SK-N-SH (cell line): ENCODE measurements at regions not wholly inside any gene's neighbourhood (a gene's known extent, or its start where the extent isn't known, plus 50 kb on each side); places are given as distances from the start of the nearest gene placed in this dataset.

Experiments
- CTCF ChIA-PET: fragments of 300-600, 350-600 bp; formaldehyde crosslinking; extraction: SDS; loops from one replicate; lab custom pipeline; 2021; lab: Yijun Ruan, JAX
- POLR2A ChIA-PET: fragments of 350-600 bp; sonication (Branson Sonifier 250); formaldehyde crosslinking; extraction: SDS; loops from one replicate; lab custom pipeline; 2020; ENCODE audit warnings: antibody characterized with exemption, inconsistent platforms; lab: Yijun Ruan, JAX
- DNase-seq: peaks from one replicate; pipeline ENCODE4 v3.0.0; 2012
- H2AFZ ChIP-seq: fragments of 200-600 bp; sonication (generic); 2 replicates; pipeline ENCODE4 v1.8.1; 2016; ENCODE audit warnings: antibody characterized with exemption, mild to moderate bottlenecking, low read depth
- H3F3A ChIP-seq: fragments of 200-600 bp; sonication (generic); replicated peaks from 2 replicates; pipeline ENCODE3; 2016; ENCODE audit warnings: antibody characterized with exemption, mild to moderate bottlenecking; ENCODE audit not compliant: insufficient read depth
- H3K27ac ChIP-seq, 2 experiments: fragments of 200-500 bp in 1 of 2; fragments of 200-600 bp in 1 of 2; sonication (Bioruptor generic) in 1 of 2; sonication (generic), shearing (Covaris generic) in 1 of 2; 2 replicates each; pipeline versions ENCODE4 v1.5.1 to v1.6.1; 2014 to 2016; ENCODE audit warnings: low read depth in 2 of 2, inconsistent platforms in 1 of 2, low read length in 1 of 2, mild to moderate bottlenecking in 1 of 2, mixed read lengths in 1 of 2
- H3K27me3 ChIP-seq: fragments of 200-600 bp; sonication (generic), shearing (Covaris generic); 2 replicates; pipeline ENCODE4 v1.6.1; 2016; ENCODE audit warnings: mixed run types; ENCODE audit not compliant: insufficient read depth
- H3K36me3 ChIP-seq, 2 experiments: fragments of 200-500 bp in 1 of 2; fragments of 200-600 bp in 1 of 2; sonication (Bioruptor generic) in 1 of 2; sonication (generic) in 1 of 2; replicated peaks in 1 of 2; 2 replicates each; pipeline versions ENCODE3 to v1.5.1; 2014 to 2016; ENCODE audit warnings: low read length in 1 of 2, mild to moderate bottlenecking in 1 of 2; ENCODE audit not compliant: insufficient read depth in 2 of 2, control insufficient read depth in 1 of 2
- H3K4me1 ChIP-seq, 2 experiments: fragments of 200-500 bp in 1 of 2; fragments of 200-600 bp in 1 of 2; sonication (Bioruptor generic) in 1 of 2; sonication (generic), shearing (Covaris generic) in 1 of 2; 2 replicates each; pipeline versions ENCODE4 v1.5.1 to v1.6.1; 2014 to 2016; ENCODE audit warnings: low read depth in 1 of 2, low read length in 1 of 2, mixed run types in 1 of 2; ENCODE audit not compliant: insufficient read depth in 2 of 2, control insufficient read depth in 1 of 2
- H3K4me2 ChIP-seq: fragments of 200-600 bp; sonication (generic), shearing (Covaris generic); 2 replicates; pipeline ENCODE4 v1.6.1; 2017; ENCODE audit warnings: mixed run types
- H3K4me3 ChIP-seq, 2 experiments: fragments of 200-500 bp in 1 of 2; fragments of 200-600 bp in 1 of 2; sonication (Bioruptor generic) in 1 of 2; sonication (generic), shearing (Covaris generic) in 1 of 2; 2 replicates each; pipeline versions ENCODE4 v1.5.1 to v1.8.1; 2014 to 2016; ENCODE audit warnings: low read depth in 2 of 2, inconsistent platforms in 1 of 2, low read length in 1 of 2, mild to moderate bottlenecking in 1 of 2, mixed read lengths in 1 of 2, moderate library complexity in 1 of 2
- H3K79me2 ChIP-seq: fragments of 200-600 bp; sonication (generic); 2 replicates; pipeline ENCODE4 v1.8.1; 2017; ENCODE audit warnings: mild to moderate bottlenecking; ENCODE audit not compliant: insufficient read depth
- H3K9ac ChIP-seq: fragments of 200-600 bp; sonication (generic); 2 replicates; pipeline ENCODE4 v1.6.1; 2017; ENCODE audit warnings: mixed run types
- H3K9me2 ChIP-seq: fragments of 200-600 bp; sonication (generic); 2 replicates; pipeline ENCODE4 v1.6.1; 2017; ENCODE audit warnings: mixed run types
- H3K9me3 ChIP-seq: fragments of 200-600 bp; sonication (generic); 2 replicates; pipeline ENCODE4 v1.6.1; 2017; ENCODE audit warnings: mixed run types, mild to moderate bottlenecking, moderate library complexity
- H4K20me1 ChIP-seq: fragments of 200-600 bp; sonication (generic); 2 replicates; pipeline ENCODE4 v1.6.1; 2017; ENCODE audit warnings: mild to moderate bottlenecking, mixed run types; ENCODE audit not compliant: insufficient read depth
- CHD2 ChIP-seq: fragments of 150-350 bp; IDR thresholded peaks from 2 replicates; pipeline ENCODE4 v1.6.1; 2018; ENCODE audit warnings: low read length; ENCODE audit not compliant: partially characterized antibody
- EZH2phosphoT487 ChIP-seq: fragments of 200-600 bp; sonication (generic); IDR thresholded peaks from 2 replicates; pipeline ENCODE4 v1.6.1; 2017; ENCODE audit warnings: low read depth, mixed run types, mild to moderate bottlenecking, antibody characterized with exemption, moderate library complexity, borderline replicate concordance
- FOXJ3 ChIP-seq: sonication (generic); formaldehyde crosslinking; IDR thresholded peaks from 2 replicates; pipeline ENCODE4 v1.5.1; 2020; ENCODE audit warnings: mild to moderate bottlenecking, missing genetic modification reagents
- FOXM1 ChIP-seq: IDR thresholded peaks from 2 replicates; pipeline ENCODE4 v1.4.0; 2012; ENCODE audit warnings: low read depth, mild to moderate bottlenecking
- GABPA ChIP-seq: IDR thresholded peaks from 2 replicates; pipeline ENCODE4 v1.4.0; 2012; ENCODE audit warnings: low read depth, mild to moderate bottlenecking
- GATA2 ChIP-seq: sonication (generic); formaldehyde crosslinking; IDR thresholded peaks from 2 replicates; pipeline ENCODE4 v1.5.0; 2020; ENCODE audit warnings: mild to moderate bottlenecking, missing genetic modification reagents
- NFIC ChIP-seq: IDR thresholded peaks from 2 replicates; pipeline ENCODE4 v1.4.0; 2012; ENCODE audit warnings: borderline replicate concordance
- RCOR1 ChIP-seq: fragments of 150-350 bp; IDR thresholded peaks from 2 replicates; pipeline ENCODE4 v1.6.1; 2017; ENCODE audit warnings: antibody characterized with exemption, low read length
- RXRA ChIP-seq: IDR thresholded peaks from 2 replicates; pipeline ENCODE4 v1.4.0; 2012; ENCODE audit warnings: low read depth, mild to moderate bottlenecking, borderline replicate concordance
- TAF1 ChIP-seq: IDR thresholded peaks from 2 replicates; pipeline ENCODE4 v1.6.1; 2012; ENCODE audit warnings: low read depth, mild to moderate bottlenecking, low read length, moderate library complexity, borderline replicate concordance
- TCF12 ChIP-seq: IDR thresholded peaks from 2 replicates; pipeline ENCODE4 v1.4.0; 2012
- TEAD4 ChIP-seq: IDR thresholded peaks from 2 replicates; pipeline ENCODE4 v1.4.0; 2012; ENCODE audit warnings: mild to moderate bottlenecking, borderline replicate concordance; ENCODE audit not compliant: insufficient read depth
- YY1 ChIP-seq: IDR thresholded peaks from 2 replicates; pipeline ENCODE4 v1.4.0; 2012; ENCODE audit warnings: low read depth, mild to moderate bottlenecking
- WGBS: methylation state at CpG from one replicate; pipeline ENCODE4 v1.1.6; 2017; ENCODE audit warnings: low lambda C conversion rate; 5-methylcytosine and 5-hydroxymethylcytosine counted together
- TF ChIP-seq, protein P1 (sequence below): fragments of 200-600 bp; sonication (generic); IDR thresholded peaks from 2 replicates; pipeline ENCODE4 v1.6.1; 2017; ENCODE audit warnings: antibody characterized with exemption, mild to moderate bottlenecking, moderate library complexity
- TF ChIP-seq, protein P2 (sequence below): fragments of 150-350 bp; IDR thresholded peaks from 2 replicates; pipeline ENCODE4 v1.6.1; 2017; ENCODE audit warnings: antibody characterized with exemption, low read length, low read depth, borderline replicate concordance
- TF ChIP-seq, protein P3 (sequence below): IDR thresholded peaks from 2 replicates; pipeline ENCODE4 v1.6.1; 2012; ENCODE audit warnings: mild to moderate bottlenecking, low read depth, low read length, moderate library complexity
- TF ChIP-seq, protein P4 (sequence below): IDR thresholded peaks from 2 replicates; pipeline ENCODE4; 2012
- TF ChIP-seq, protein P5 (sequence below): fragments of 150-350 bp; IDR thresholded peaks from 2 replicates; pipeline ENCODE4 v1.6.1; 2016; ENCODE audit warnings: mild to moderate bottlenecking, low read depth, low read length
- TF ChIP-seq, protein P6 (sequence below): IDR thresholded peaks from 2 replicates; pipeline ENCODE4 v1.4.0; 2012; ENCODE audit warnings: low read depth, borderline replicate concordance

DNA sequence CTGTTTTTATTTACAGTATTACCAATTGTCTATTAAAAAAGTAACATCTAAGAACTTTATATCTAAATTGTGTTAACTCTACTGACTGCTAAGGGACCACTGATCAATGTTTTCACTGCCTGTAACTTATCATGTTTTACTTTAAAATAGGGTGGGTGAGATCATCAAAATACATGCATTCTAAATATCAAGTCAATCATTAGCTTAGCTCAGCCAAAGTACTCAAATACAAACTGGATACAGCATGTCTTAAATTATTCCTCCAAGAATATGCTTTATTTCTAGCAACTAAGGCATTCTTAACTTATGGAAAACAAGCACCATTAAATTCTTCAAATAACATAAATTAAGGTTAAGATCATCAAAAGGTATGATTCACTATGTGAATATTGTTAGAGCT is 638.7 kb upstream of the RGS18 start:
- no peak overlapping the region for H3K9ac ChIP-seq
- H3K9me3 ChIP-seq, result no peaks in the 10 kb centered on the region
- H3K36me3 ChIP-seq, result no peaks in the 10 kb centered on the region
- ChIA-PET CTCF (no interaction called here), POLR2A (no interaction called here)
- H3K27me3 ChIP-seq, result no peaks in the 10 kb centered on the region
- no peaks in the 10 kb centered on the region for H3K79me2 ChIP-seq
- H3K4me1 ChIP-seq, result no peaks in the 10 kb centered on the region
- H3F3A ChIP-seq, result no peaks in the 10 kb centered on the region
- no peak overlapping the region for H3K4me3 ChIP-seq
- no peak overlapping the region for H2AFZ ChIP-seq
- no peaks in the 10 kb centered on the region for H3K9me2 ChIP-seq
- H3K27ac ChIP-seq, result no peak overlapping the region
- no peaks in the 10 kb centered on the region for H4K20me1 ChIP-seq
- DNase-seq, result no peak
- TF ChIP-seq CHD2, result no peak
- TF ChIP-seq, protein P1, sequence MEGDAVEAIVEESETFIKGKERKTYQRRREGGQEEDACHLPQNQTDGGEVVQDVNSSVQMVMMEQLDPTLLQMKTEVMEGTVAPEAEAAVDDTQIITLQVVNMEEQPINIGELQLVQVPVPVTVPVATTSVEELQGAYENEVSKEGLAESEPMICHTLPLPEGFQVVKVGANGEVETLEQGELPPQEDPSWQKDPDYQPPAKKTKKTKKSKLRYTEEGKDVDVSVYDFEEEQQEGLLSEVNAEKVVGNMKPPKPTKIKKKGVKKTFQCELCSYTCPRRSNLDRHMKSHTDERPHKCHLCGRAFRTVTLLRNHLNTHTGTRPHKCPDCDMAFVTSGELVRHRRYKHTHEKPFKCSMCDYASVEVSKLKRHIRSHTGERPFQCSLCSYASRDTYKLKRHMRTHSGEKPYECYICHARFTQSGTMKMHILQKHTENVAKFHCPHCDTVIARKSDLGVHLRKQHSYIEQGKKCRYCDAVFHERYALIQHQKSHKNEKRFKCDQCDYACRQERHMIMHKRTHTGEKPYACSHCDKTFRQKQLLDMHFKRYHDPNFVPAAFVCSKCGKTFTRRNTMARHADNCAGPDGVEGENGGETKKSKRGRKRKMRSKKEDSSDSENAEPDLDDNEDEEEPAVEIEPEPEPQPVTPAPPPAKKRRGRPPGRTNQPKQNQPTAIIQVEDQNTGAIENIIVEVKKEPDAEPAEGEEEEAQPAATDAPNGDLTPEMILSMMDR, result no peak
- TF ChIP-seq, protein P2, sequence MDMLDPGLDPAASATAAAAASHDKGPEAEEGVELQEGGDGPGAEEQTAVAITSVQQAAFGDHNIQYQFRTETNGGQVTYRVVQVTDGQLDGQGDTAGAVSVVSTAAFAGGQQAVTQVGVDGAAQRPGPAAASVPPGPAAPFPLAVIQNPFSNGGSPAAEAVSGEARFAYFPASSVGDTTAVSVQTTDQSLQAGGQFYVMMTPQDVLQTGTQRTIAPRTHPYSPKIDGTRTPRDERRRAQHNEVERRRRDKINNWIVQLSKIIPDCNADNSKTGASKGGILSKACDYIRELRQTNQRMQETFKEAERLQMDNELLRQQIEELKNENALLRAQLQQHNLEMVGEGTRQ, result no peak
- no peak for TF ChIP-seq NFIC
- TF ChIP-seq TCF12, result no peak
- no peak for TF ChIP-seq RCOR1
- TF ChIP-seq, protein P3, sequence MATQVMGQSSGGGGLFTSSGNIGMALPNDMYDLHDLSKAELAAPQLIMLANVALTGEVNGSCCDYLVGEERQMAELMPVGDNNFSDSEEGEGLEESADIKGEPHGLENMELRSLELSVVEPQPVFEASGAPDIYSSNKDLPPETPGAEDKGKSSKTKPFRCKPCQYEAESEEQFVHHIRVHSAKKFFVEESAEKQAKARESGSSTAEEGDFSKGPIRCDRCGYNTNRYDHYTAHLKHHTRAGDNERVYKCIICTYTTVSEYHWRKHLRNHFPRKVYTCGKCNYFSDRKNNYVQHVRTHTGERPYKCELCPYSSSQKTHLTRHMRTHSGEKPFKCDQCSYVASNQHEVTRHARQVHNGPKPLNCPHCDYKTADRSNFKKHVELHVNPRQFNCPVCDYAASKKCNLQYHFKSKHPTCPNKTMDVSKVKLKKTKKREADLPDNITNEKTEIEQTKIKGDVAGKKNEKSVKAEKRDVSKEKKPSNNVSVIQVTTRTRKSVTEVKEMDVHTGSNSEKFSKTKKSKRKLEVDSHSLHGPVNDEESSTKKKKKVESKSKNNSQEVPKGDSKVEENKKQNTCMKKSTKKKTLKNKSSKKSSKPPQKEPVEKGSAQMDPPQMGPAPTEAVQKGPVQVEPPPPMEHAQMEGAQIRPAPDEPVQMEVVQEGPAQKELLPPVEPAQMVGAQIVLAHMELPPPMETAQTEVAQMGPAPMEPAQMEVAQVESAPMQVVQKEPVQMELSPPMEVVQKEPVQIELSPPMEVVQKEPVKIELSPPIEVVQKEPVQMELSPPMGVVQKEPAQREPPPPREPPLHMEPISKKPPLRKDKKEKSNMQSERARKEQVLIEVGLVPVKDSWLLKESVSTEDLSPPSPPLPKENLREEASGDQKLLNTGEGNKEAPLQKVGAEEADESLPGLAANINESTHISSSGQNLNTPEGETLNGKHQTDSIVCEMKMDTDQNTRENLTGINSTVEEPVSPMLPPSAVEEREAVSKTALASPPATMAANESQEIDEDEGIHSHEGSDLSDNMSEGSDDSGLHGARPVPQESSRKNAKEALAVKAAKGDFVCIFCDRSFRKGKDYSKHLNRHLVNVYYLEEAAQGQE, result no peak
- no peak overlapping the region for H3K4me2 ChIP-seq

DNA sequence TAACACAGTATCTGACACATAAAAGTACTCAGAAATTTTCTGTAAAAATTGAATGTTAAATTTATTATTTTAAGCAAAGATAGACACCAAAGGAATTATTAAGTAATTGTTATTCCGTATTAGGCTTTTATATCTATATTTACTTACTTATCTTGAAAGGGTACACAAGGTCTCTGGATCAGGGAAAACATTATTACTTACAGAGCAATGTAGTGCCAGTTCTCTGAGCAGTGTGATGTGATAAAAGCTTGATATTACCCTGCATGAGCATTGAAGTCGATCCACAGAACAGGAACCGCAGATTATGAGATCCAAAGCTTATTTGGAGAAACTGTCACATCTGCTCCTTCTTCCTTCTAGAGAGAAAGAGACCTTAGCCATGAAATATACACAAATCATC is 637.9 kb upstream of the RGS18 start:
- Histone ChIP-seq H3K79me2 (no peaks in the 10 kb centered on the region), H3K4me3 (no peak overlapping the region), H3K27ac (no peak overlapping the region), H3F3A (no peaks in the 10 kb centered on the region), H3K36me3 (no peaks in the 10 kb centered on the region), H2AFZ (no peak overlapping the region), H3K9me2 (no peaks in the 10 kb centered on the region), H3K4me1 (no peaks in the 10 kb centered on the region), H3K9ac (no peak overlapping the region), H3K9me3 (no peaks in the 10 kb centered on the region), H3K27me3 (no peaks in the 10 kb centered on the region), H4K20me1 (no peaks in the 10 kb centered on the region), H3K4me2 (no peak overlapping the region)
- ChIA-PET POLR2A (no interaction called here), CTCF (no interaction called here)
- DNase-seq, result no peak
- no peak for TF ChIP-seq EZH2phosphoT487
- TF ChIP-seq, protein P4, sequence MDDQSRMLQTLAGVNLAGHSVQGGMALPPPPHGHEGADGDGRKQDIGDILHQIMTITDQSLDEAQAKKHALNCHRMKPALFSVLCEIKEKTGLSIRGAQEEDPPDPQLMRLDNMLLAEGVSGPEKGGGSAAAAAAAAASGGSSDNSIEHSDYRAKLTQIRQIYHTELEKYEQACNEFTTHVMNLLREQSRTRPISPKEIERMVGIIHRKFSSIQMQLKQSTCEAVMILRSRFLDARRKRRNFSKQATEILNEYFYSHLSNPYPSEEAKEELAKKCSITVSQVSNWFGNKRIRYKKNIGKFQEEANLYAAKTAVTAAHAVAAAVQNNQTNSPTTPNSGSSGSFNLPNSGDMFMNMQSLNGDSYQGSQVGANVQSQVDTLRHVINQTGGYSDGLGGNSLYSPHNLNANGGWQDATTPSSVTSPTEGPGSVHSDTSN, result no peak
- TF ChIP-seq NFIC, result no peak
- TF ChIP-seq FOXM1, result no peak
- no peak for TF ChIP-seq TEAD4
- TF ChIP-seq GATA2, result no peak
- TF ChIP-seq RXRA, result no peak
- TF ChIP-seq, protein P5, sequence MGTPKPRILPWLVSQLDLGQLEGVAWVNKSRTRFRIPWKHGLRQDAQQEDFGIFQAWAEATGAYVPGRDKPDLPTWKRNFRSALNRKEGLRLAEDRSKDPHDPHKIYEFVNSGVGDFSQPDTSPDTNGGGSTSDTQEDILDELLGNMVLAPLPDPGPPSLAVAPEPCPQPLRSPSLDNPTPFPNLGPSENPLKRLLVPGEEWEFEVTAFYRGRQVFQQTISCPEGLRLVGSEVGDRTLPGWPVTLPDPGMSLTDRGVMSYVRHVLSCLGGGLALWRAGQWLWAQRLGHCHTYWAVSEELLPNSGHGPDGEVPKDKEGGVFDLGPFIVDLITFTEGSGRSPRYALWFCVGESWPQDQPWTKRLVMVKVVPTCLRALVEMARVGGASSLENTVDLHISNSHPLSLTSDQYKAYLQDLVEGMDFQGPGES, result no peak
- TF ChIP-seq GABPA, result no peak
- no peak for TF ChIP-seq YY1
- TF ChIP-seq TAF1, result no peak
- TF ChIP-seq, protein P6, sequence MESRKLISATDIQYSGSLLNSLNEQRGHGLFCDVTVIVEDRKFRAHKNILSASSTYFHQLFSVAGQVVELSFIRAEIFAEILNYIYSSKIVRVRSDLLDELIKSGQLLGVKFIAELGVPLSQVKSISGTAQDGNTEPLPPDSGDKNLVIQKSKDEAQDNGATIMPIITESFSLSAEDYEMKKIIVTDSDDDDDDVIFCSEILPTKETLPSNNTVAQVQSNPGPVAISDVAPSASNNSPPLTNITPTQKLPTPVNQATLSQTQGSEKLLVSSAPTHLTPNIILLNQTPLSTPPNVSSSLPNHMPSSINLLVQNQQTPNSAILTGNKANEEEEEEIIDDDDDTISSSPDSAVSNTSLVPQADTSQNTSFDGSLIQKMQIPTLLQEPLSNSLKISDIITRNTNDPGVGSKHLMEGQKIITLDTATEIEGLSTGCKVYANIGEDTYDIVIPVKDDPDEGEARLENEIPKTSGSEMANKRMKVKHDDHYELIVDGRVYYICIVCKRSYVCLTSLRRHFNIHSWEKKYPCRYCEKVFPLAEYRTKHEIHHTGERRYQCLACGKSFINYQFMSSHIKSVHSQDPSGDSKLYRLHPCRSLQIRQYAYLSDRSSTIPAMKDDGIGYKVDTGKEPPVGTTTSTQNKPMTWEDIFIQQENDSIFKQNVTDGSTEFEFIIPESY, result no peak
- no peak for TF ChIP-seq FOXJ3
- 2% methylated on average over 3 of the region's 3 CpGs for WGBS
